GM23338 (cell line): ENCODE measurements at regions not wholly inside any gene's neighbourhood (a gene's known extent, or its start where the extent isn't known, plus 50 kb on each side); places are given as distances from the start of the nearest gene placed in this dataset.

Experiments
- EZH2 ChIP-seq: fragments of 200-600 bp; sonication (generic); IDR thresholded peaks from one replicate; pipeline ENCODE4 v1.8.0; 2017; ENCODE audit warnings: antibody characterized with exemption, mild to moderate bottlenecking, low read depth; ENCODE audit not compliant: unreplicated experiment
- EZH2phosphoT487 ChIP-seq: fragments of 200-600 bp; sonication (generic); IDR thresholded peaks from one replicate; pipeline ENCODE4 v1.8.1; 2018; ENCODE audit warnings: antibody characterized with exemption; ENCODE audit not compliant: unreplicated experiment
- JUNB ChIP-seq: IDR thresholded peaks from one replicate; pipeline ENCODE4 v1.6.1; 2016; ENCODE audit warnings: antibody characterized with exemption; ENCODE audit not compliant: unreplicated experiment
- NANOG ChIP-seq: IDR thresholded peaks from 2 replicates; pipeline ENCODE4 v1.6.1; 2016; ENCODE audit warnings: antibody characterized with exemption, borderline replicate concordance
- POLR2AphosphoS5 ChIP-seq: IDR thresholded peaks from 2 replicates; pipeline ENCODE4 v1.6.1; 2016; ENCODE audit warnings: antibody characterized with exemption, low read depth
- ZNF331 ChIP-seq: fragments of 250-450 bp; sonication (Bioruptor Pico); IDR thresholded peaks from 2 replicates; pipeline ENCODE4 v1.5.0; 2020; ENCODE audit warnings: low read depth, mild to moderate bottlenecking, moderate library complexity
- TF ChIP-seq, protein P1 (sequence below): IDR thresholded peaks from one replicate; pipeline ENCODE4 v1.6.1; 2018; ENCODE audit warnings: antibody characterized with exemption; ENCODE audit not compliant: unreplicated experiment
- TF ChIP-seq, protein P2 (sequence below), 2 experiments: fragments of 200-600 bp in 1 of 2; sonication (generic) in 1 of 2; conservative IDR thresholded peaks; 2 replicates each; pipeline versions ENCODE4 v1.5.1 to v1.6.1; 2016 to 2017; ENCODE audit warnings: antibody characterized with exemption in 2 of 2, low read depth in 2 of 2, mild to moderate bottlenecking in 2 of 2, moderate library complexity in 1 of 2
- TF ChIP-seq, protein P3 (sequence below): fragments of 250-450 bp; sonication (Bioruptor Pico); IDR thresholded peaks from 2 replicates; pipeline ENCODE4 v1.5.0; 2020; ENCODE audit warnings: mild to moderate bottlenecking, moderate library complexity
- TF ChIP-seq, protein P4 (sequence below): IDR thresholded peaks from 2 replicates; pipeline ENCODE4 v1.6.1; 2016; ENCODE audit warnings: antibody characterized with exemption

DNA sequence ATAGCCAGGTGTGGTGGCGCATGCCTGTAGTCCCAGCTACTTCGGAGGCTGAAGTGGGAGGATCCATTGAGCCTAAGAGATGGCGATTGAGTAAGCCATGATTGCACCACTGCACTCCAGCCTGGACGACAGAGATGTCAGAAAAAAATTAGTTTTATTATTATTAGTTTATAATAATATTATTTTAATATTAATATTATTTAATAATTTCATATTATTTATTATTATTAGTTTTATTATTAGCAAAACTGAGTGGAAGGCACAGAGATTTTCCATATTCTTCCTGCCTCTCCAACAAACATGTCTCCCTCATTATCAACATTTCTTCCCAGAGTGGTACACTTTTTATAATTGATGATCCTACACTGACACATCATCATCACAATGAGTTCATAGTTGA is 278.2 kb downstream of the SOX11 start:
- TF ChIP-seq, protein P1, sequence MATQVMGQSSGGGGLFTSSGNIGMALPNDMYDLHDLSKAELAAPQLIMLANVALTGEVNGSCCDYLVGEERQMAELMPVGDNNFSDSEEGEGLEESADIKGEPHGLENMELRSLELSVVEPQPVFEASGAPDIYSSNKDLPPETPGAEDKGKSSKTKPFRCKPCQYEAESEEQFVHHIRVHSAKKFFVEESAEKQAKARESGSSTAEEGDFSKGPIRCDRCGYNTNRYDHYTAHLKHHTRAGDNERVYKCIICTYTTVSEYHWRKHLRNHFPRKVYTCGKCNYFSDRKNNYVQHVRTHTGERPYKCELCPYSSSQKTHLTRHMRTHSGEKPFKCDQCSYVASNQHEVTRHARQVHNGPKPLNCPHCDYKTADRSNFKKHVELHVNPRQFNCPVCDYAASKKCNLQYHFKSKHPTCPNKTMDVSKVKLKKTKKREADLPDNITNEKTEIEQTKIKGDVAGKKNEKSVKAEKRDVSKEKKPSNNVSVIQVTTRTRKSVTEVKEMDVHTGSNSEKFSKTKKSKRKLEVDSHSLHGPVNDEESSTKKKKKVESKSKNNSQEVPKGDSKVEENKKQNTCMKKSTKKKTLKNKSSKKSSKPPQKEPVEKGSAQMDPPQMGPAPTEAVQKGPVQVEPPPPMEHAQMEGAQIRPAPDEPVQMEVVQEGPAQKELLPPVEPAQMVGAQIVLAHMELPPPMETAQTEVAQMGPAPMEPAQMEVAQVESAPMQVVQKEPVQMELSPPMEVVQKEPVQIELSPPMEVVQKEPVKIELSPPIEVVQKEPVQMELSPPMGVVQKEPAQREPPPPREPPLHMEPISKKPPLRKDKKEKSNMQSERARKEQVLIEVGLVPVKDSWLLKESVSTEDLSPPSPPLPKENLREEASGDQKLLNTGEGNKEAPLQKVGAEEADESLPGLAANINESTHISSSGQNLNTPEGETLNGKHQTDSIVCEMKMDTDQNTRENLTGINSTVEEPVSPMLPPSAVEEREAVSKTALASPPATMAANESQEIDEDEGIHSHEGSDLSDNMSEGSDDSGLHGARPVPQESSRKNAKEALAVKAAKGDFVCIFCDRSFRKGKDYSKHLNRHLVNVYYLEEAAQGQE, result no peak
- TF ChIP-seq, protein P2, sequence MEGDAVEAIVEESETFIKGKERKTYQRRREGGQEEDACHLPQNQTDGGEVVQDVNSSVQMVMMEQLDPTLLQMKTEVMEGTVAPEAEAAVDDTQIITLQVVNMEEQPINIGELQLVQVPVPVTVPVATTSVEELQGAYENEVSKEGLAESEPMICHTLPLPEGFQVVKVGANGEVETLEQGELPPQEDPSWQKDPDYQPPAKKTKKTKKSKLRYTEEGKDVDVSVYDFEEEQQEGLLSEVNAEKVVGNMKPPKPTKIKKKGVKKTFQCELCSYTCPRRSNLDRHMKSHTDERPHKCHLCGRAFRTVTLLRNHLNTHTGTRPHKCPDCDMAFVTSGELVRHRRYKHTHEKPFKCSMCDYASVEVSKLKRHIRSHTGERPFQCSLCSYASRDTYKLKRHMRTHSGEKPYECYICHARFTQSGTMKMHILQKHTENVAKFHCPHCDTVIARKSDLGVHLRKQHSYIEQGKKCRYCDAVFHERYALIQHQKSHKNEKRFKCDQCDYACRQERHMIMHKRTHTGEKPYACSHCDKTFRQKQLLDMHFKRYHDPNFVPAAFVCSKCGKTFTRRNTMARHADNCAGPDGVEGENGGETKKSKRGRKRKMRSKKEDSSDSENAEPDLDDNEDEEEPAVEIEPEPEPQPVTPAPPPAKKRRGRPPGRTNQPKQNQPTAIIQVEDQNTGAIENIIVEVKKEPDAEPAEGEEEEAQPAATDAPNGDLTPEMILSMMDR (conservative IDR thresholded peaks at IDR 0.05; ENCODE audit: low read depth in 2 of 2), result no peak
- no peak for TF ChIP-seq POLR2AphosphoS5
- no peak for TF ChIP-seq EZH2phosphoT487
- no peak for TF ChIP-seq NANOG
- no peak for TF ChIP-seq ZNF331 (CRISPR knock-in tag)
- TF ChIP-seq, protein P3, sequence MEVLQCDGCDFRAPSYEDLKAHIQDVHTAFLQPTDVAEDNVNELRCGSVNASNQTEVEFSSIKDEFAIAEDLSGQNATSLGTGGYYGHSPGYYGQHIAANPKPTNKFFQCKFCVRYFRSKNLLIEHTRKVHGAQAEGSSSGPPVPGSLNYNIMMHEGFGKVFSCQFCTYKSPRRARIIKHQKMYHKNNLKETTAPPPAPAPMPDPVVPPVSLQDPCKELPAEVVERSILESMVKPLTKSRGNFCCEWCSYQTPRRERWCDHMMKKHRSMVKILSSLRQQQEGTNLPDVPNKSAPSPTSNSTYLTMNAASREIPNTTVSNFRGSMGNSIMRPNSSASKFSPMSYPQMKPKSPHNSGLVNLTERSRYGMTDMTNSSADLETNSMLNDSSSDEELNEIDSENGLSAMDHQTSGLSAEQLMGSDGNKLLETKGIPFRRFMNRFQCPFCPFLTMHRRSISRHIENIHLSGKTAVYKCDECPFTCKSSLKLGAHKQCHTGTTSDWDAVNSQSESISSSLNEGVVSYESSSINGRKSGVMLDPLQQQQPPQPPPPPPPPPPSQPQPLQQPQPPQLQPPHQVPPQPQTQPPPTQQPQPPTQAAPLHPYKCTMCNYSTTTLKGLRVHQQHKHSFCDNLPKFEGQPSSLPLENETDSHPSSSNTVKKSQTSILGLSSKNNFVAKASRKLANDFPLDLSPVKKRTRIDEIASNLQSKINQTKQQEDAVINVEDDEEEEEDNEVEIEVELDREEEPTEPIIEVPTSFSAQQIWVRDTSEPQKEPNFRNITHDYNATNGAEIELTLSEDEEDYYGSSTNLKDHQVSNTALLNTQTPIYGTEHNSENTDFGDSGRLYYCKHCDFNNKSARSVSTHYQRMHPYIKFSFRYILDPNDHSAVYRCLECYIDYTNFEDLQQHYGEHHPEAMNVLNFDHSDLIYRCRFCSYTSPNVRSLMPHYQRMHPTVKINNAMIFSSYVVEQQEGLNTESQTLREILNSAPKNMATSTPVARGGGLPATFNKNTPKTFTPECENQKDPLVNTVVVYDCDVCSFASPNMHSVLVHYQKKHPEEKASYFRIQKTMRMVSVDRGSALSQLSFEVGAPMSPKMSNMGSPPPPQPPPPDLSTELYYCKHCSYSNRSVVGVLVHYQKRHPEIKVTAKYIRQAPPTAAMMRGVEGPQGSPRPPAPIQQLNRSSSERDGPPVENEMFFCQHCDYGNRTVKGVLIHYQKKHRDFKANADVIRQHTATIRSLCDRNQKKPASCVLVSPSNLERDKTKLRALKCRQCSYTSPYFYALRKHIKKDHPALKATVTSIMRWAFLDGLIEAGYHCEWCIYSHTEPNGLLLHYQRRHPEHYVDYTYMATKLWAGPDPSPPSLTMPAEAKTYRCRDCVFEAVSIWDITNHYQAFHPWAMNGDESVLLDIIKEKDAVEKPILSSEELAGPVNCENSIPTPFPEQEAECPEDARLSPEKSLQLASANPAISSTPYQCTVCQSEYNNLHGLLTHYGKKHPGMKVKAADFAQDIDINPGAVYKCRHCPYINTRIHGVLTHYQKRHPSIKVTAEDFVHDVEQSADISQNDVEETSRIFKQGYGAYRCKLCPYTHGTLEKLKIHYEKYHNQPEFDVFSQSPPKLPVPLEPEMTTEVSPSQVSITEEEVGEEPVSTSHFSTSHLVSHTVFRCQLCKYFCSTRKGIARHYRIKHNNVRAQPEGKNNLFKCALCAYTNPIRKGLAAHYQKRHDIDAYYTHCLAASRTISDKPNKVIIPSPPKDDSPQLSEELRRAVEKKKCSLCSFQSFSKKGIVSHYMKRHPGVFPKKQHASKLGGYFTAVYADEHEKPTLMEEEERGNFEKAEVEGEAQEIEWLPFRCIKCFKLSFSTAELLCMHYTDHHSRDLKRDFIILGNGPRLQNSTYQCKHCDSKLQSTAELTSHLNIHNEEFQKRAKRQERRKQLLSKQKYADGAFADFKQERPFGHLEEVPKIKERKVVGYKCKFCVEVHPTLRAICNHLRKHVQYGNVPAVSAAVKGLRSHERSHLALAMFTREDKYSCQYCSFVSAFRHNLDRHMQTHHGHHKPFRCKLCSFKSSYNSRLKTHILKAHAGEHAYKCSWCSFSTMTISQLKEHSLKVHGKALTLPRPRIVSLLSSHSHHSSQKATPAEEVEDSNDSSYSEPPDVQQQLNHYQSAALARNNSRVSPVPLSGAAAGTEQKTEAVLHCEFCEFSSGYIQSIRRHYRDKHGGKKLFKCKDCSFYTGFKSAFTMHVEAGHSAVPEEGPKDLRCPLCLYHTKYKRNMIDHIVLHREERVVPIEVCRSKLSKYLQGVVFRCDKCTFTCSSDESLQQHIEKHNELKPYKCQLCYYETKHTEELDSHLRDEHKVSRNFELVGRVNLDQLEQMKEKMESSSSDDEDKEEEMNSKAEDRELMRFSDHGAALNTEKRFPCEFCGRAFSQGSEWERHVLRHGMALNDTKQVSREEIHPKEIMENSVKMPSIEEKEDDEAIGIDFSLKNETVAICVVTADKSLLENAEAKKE (CRISPR knock-in tag), result no peak
- TF ChIP-seq EZH2, result no peak
- TF ChIP-seq, protein P4, sequence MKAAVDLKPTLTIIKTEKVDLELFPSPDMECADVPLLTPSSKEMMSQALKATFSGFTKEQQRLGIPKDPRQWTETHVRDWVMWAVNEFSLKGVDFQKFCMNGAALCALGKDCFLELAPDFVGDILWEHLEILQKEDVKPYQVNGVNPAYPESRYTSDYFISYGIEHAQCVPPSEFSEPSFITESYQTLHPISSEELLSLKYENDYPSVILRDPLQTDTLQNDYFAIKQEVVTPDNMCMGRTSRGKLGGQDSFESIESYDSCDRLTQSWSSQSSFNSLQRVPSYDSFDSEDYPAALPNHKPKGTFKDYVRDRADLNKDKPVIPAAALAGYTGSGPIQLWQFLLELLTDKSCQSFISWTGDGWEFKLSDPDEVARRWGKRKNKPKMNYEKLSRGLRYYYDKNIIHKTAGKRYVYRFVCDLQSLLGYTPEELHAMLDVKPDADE, result no peak
- no peak for TF ChIP-seq JUNB
